Naive thymus-derived CD4-positive, alpha-beta T cell (primary cell): ENCODE measurements at regions not wholly inside any gene's neighbourhood (a gene's known extent, or its start where the extent isn't known, plus 50 kb on each side); places are given as distances from the start of the nearest gene placed in this dataset.
A peak's percentile ranks its signal among the peaks of the same experiment; 100 is the strongest.

Experiments
- ATAC-seq: fragments of 150-1000 bp; cut with Tn5 transposase; 2 replicates; pipeline ENCODE4 v1.10.0; 2021; ENCODE audit warnings: mild to moderate bottlenecking, moderate library complexity
- CTCF ChIA-PET: fragments of 350-600 bp; sonication (Branson Sonifier 250); formaldehyde crosslinking; loops from one replicate; lab custom pipeline; 2021; ENCODE audit warnings: antibody characterized with exemption; lab: Charles Lee
- POLR2A ChIA-PET: fragments of 350-600 bp; sonication (Branson Sonifier 250); formaldehyde crosslinking; loops from one replicate; lab custom pipeline; 2021; ENCODE audit warnings: antibody characterized with exemption, inconsistent platforms; lab: Charles Lee
- DNase-seq, 9 donors: peaks; one replicate each; pipeline versions ENCODE4 v3.0.0 to v3.0.0-alpha.2; 2020 to 2022; ENCODE audit warnings: mixed read lengths in 1 of 9
- H3K27ac ChIP-seq: one replicate; pipeline ENCODE4 v1.7.0; 2013; ENCODE audit warnings: mild to moderate bottlenecking, low read depth, low read length, moderate library complexity
- H3K27me3 ChIP-seq, 2 donors: one replicate each; pipeline ENCODE4 v1.7.0; 2013; ENCODE audit warnings: low read length in 2 of 2, mild to moderate bottlenecking in 2 of 2, moderate library complexity in 2 of 2; ENCODE audit not compliant: control insufficient read depth in 2 of 2, insufficient read depth in 2 of 2
- H3K36me3 ChIP-seq, 3 experiments: 1 replicate in 2 of 3; 2 replicates in 1 of 3; pipeline ENCODE4 v1.7.0; 2013; ENCODE audit warnings: low read length in 3 of 3, mild to moderate bottlenecking in 3 of 3, moderate library complexity in 1 of 3; ENCODE audit not compliant: insufficient read depth in 3 of 3, control insufficient read depth in 2 of 3
- H3K4me1 ChIP-seq, 2 donors: one replicate each; pipeline ENCODE4 v1.7.0; 2013; ENCODE audit warnings: low read length in 2 of 2, mild to moderate bottlenecking in 2 of 2, moderate library complexity in 1 of 2; ENCODE audit not compliant: control insufficient read depth in 2 of 2, insufficient read depth in 2 of 2
- H3K4me3 ChIP-seq: 2 replicates; pipeline ENCODE4 v1.7.0; 2013; ENCODE audit warnings: mild to moderate bottlenecking, low read length
- H3K9me3 ChIP-seq, 3 experiments: 1 replicate in 2 of 3; 2 replicates in 1 of 3; pipeline ENCODE4 v1.7.0; 2013; ENCODE audit warnings: low read length in 3 of 3; ENCODE audit not compliant: control insufficient read depth in 2 of 3
- H3K27ac Mint-ChIP-seq, 9 donors: one replicate each; pipeline ENCODE4 v1.8.0; 2020 to 2022; ENCODE audit warnings: mixed read lengths in 9 of 9, mild to moderate bottlenecking in 8 of 9, moderate library complexity in 5 of 9, inconsistent platforms in 2 of 9
- H3K27me3 Mint-ChIP-seq, 5 donors: one replicate each; pipeline ENCODE4 v1.8.0; 2021 to 2022; ENCODE audit warnings: mixed read lengths in 5 of 5, mild to moderate bottlenecking in 1 of 5
- H3K36me3 Mint-ChIP-seq, 5 donors: one replicate each; pipeline ENCODE4 v1.8.0; 2020 to 2022; ENCODE audit warnings: mixed read lengths in 5 of 5, mild to moderate bottlenecking in 3 of 5, inconsistent platforms in 1 of 5
- H3K4me1 Mint-ChIP-seq, 7 donors: one replicate each; pipeline ENCODE4 v1.8.0; 2020 to 2022; ENCODE audit warnings: mixed read lengths in 7 of 7, mild to moderate bottlenecking in 3 of 7, inconsistent platforms in 1 of 7
- H3K4me3 Mint-ChIP-seq, 10 donors: one replicate each; pipeline ENCODE4 v1.8.0; 2020 to 2022; ENCODE audit warnings: mild to moderate bottlenecking in 10 of 10, mixed read lengths in 10 of 10, moderate library complexity in 6 of 10, inconsistent platforms in 2 of 10
- H3K9me3 Mint-ChIP-seq, 11 donors: one replicate each; pipeline ENCODE4 v1.8.0; 2020 to 2022; ENCODE audit warnings: mixed read lengths in 11 of 11, mild to moderate bottlenecking in 4 of 11, inconsistent platforms in 1 of 11, moderate library complexity in 1 of 11
- intact Hi-C, 2 donors: fragments of 100-400 bp; cut with micrococcal nuclease; formaldehyde crosslinking; loops; one replicate each; pipeline ENCODE4 v1.15.1; 2023

- Histone ChIP-seq H3K27me3 (no peaks in the 10 kb centered on the region), H3K9me3 (no peaks in the 10 kb centered on the region), H3K36me3 (no peaks in the 10 kb centered on the region), H3K4me1 (no peaks in the 10 kb centered on the region), H3K27ac (no peak overlapping the region), H3K4me3 (no peak overlapping the region)
- no peak overlapping the region for H3K4me3 Mint-ChIP-seq
- peaks cover 0 to 3% (median 0%) of the 10 kb centered on the region in 5 donors for H3K36me3 Mint-ChIP-seq
- no peaks in the 10 kb centered on the region for H3K27me3 Mint-ChIP-seq
- no peaks in the 10 kb centered on the region for H3K4me1 Mint-ChIP-seq
- intact Hi-C loops, result no loop called here
- ATAC-seq (no peak), DNase-seq (no peak)
- H3K27ac Mint-ChIP-seq, result no peak overlapping the region
- ChIA-PET POLR2A (interaction anchor here (0.7 kb wide), 1 partner anchor 21 kb away, joined by 3 read pairs; no protein-coding TSS in a partner anchor), CTCF (no interaction called here)
- H3K9me3 Mint-ChIP-seq, result peaks cover 0 to 3% (median 0%) of the 10 kb centered on the region in 11 donors
These were observed 223.4 kb upstream of the FMN2 start for GRCh38 chr1:239868058-239868832.

GRCh38 chr1:239870194-239870593 is 221.5 kb upstream of the FMN2 start:
- Mint-ChIP-seq H3K4me3 (no peak overlapping the region), H3K36me3 (no peaks in the 10 kb centered on the region), H3K4me1 (no peaks in the 10 kb centered on the region), H3K27me3 (no peaks in the 10 kb centered on the region), H3K9me3 (no peaks in the 10 kb centered on the region), H3K27ac (no peak overlapping the region)
- intact Hi-C loops, result no loop called here
- Histone ChIP-seq H3K36me3 (no peaks in the 10 kb centered on the region), H3K27me3 (no peaks in the 10 kb centered on the region), H3K9me3 (no peaks in the 10 kb centered on the region), H3K4me3 (no peak overlapping the region), H3K4me1 (no peaks in the 10 kb centered on the region), H3K27ac (no peak overlapping the region)
- DNase-seq (no peak), ATAC-seq (no peak)
- CTCF ChIA-PET, result interaction anchor here (0.5 kb wide), 1 partner anchor 857 kb away, joined by 5 read pairs; no protein-coding TSS in a partner anchor
- POLR2A ChIA-PET, result no interaction called here

- Mint-ChIP-seq H3K27ac (no peak overlapping the region), H3K36me3 (no peaks in the 10 kb centered on the region), H3K4me1 (no peaks in the 10 kb centered on the region), H3K27me3 (no peaks in the 10 kb centered on the region), H3K9me3 (no peaks in the 10 kb centered on the region), H3K4me3 (no peak overlapping the region)
- CTCF ChIA-PET, result no interaction called here
- no peaks in the 10 kb centered on the region for H3K27me3 ChIP-seq
- ATAC-seq, result no peak
- POLR2A ChIA-PET, result no interaction called here
- no peak overlapping the region for H3K4me3 ChIP-seq
- no peaks in the 10 kb centered on the region for H3K36me3 ChIP-seq
- no peaks in the 10 kb centered on the region for H3K4me1 ChIP-seq
- no peak overlapping the region for H3K27ac ChIP-seq
- no peak for DNase-seq
- no peaks in the 10 kb centered on the region for H3K9me3 ChIP-seq
- intact Hi-C loops, result no loop called here
These were observed 219.1 kb upstream of the FMN2 start for GRCh38 chr1:239872626-239873025.

GRCh38 chr1:239874831-239875230 is 216.9 kb upstream of the FMN2 start:
- Histone ChIP-seq H3K4me3 (no peak overlapping the region), H3K9me3 (no peaks in the 10 kb centered on the region), H3K36me3 (no peaks in the 10 kb centered on the region), H3K27me3 (no peaks in the 10 kb centered on the region), H3K27ac (no peak overlapping the region), H3K4me1 (no peaks in the 10 kb centered on the region)
- H3K36me3 Mint-ChIP-seq, result no peaks in the 10 kb centered on the region
- intact Hi-C loops, result no loop called here
- no peaks in the 10 kb centered on the region for H3K9me3 Mint-ChIP-seq
- ATAC-seq, result no peak
- ChIA-PET POLR2A (no interaction called here), CTCF (no interaction called here)
- no peak overlapping the region for H3K4me3 Mint-ChIP-seq
- no peaks in the 10 kb centered on the region for H3K4me1 Mint-ChIP-seq
- H3K27me3 Mint-ChIP-seq, result no peaks in the 10 kb centered on the region
- DNase-seq, result no peak
- H3K27ac Mint-ChIP-seq, result no peak overlapping the region

- Histone ChIP-seq H3K4me1 (no peaks in the 10 kb centered on the region), H3K9me3 (no peaks in the 10 kb centered on the region), H3K36me3 (no peaks in the 10 kb centered on the region), H3K27ac (no peak overlapping the region), H3K27me3 (no peaks in the 10 kb centered on the region), H3K4me3 (no peak overlapping the region)
- peaks cover 0 to 4% (median 0%) of the 10 kb centered on the region in 11 donors for H3K9me3 Mint-ChIP-seq
- H3K27ac Mint-ChIP-seq, result no peak overlapping the region
- no peaks in the 10 kb centered on the region for H3K36me3 Mint-ChIP-seq
- ChIA-PET POLR2A (no interaction called here), CTCF (no interaction called here)
- no peaks in the 10 kb centered on the region for H3K27me3 Mint-ChIP-seq
- intact Hi-C loops, result no loop called here
- no peak for DNase-seq
- no peak for ATAC-seq
- H3K4me3 Mint-ChIP-seq, result no peak overlapping the region
- no peaks in the 10 kb centered on the region for H3K4me1 Mint-ChIP-seq
These were observed 212.1 kb upstream of the FMN2 start for GRCh38 chr1:239879321-239880170.

GRCh38 chr1:239882967-239883366 is 208.7 kb upstream of the FMN2 start:
- H3K4me3 Mint-ChIP-seq, result no peak overlapping the region
- H3K4me1 Mint-ChIP-seq, result no peaks in the 10 kb centered on the region
- intact Hi-C loops, result no loop called here
- POLR2A ChIA-PET, result no interaction called here
- no peaks in the 10 kb centered on the region for H3K27me3 Mint-ChIP-seq
- CTCF ChIA-PET, result no interaction called here
- Histone ChIP-seq H3K4me1 (no peaks in the 10 kb centered on the region), H3K36me3 (no peaks in the 10 kb centered on the region), H3K27me3 (no peaks in the 10 kb centered on the region), H3K4me3 (no peak overlapping the region), H3K9me3 (no peaks in the 10 kb centered on the region), H3K27ac (no peak overlapping the region)
- H3K9me3 Mint-ChIP-seq, result peaks cover 0 to 4% (median 0%) of the 10 kb centered on the region in 11 donors
- H3K27ac Mint-ChIP-seq, result peak overlapping the region in 1 of 9 donors; percentile 51
- ATAC-seq, result no peak
- no peaks in the 10 kb centered on the region for H3K36me3 Mint-ChIP-seq
- DNase-seq, result no peak
